NCI-H345 (cell line): ENCODE measurements at regions not wholly inside any gene's neighbourhood (a gene's known extent, or its start where the extent isn't known, plus 50 kb on each side); places are given as distances from the start of the nearest gene placed in this dataset.
"Not testable (repeated sequence)": the region's sequence is repeated elsewhere in the genome, so short reads cannot be mapped to it uniquely, and the experiment has no call there.

Experiments used
- DNase-seq: peaks from one replicate; lab custom pipeline; 2025; lab: John Stamatoyannopoulos, UW

DNA sequence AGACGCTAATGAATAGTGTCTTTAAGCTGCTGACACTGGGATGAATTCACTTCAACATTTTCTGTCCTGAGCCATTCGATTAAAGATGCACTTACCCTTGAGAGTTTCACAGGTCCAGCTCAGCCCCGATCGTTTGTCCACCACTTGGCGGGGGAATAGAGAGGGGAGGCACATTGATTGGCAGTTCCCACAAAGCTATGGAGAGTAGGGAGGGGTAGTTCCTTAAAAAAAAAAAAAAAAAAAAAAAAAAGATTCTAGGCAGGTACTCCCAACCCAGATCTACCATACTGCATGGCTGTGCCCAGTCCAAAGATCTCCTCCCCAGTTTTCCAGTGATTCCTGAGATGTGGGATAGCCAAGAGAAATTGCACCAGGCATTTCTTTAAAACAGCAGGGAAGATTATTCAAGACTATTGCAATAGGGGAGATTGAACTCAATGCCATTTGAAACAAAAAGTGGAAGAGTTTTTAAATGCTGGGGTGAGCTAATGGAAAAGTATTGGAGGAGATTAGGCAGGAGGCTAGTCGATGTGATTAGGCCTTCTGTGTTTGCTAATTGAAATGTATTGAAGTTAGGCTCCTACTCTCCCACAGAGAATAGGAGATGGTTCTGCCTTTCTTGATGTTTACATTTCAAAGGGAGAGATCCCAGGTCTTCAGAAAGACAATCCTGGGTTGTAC, 2217.4 kb upstream of the WWC1 start:
- no peak for DNase-seq

DNA sequence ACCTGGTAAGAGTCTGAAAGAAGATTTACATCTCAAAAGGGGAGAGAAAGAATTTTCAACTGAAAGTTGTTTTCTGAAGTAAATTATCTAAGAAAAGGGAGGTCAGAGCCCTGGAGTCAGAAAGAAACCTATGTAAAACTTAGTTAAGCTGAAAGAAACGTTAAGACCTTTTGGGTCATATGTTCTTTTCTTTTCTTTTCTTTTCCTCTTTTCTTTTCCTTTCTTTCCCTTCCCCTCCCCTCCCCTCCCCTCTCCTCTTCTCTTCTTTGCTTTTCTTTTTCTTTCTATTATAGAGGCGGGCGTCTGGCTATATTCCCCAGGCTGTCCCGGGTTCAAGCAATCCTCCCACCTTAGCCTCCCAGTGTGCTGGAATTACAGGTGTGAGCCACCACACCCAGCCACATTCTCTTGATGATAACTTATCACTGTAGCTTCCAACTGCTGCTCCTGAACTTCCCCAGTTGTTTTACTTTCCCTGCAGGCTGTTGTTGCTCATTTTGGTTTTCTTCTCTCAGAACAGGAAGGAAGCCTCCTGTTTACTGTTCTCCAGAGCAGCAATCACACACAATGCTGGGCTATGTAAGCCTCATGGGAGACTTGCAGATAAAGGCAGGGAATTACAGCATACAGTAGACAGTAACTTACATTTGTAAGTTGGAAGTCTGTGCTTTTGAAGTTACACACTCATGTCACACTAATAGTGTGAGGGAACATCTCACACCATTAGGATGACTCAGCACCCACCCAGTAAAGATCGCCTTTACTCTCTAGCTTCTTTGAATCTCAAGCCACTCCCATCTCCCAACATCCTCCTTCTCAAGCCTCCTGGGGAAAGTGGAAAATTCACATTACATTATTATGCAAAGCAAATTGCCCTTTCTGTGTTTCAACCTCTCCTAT, 2216.6 kb upstream of the WWC1 start:
- DNase-seq: no peak

DNA sequence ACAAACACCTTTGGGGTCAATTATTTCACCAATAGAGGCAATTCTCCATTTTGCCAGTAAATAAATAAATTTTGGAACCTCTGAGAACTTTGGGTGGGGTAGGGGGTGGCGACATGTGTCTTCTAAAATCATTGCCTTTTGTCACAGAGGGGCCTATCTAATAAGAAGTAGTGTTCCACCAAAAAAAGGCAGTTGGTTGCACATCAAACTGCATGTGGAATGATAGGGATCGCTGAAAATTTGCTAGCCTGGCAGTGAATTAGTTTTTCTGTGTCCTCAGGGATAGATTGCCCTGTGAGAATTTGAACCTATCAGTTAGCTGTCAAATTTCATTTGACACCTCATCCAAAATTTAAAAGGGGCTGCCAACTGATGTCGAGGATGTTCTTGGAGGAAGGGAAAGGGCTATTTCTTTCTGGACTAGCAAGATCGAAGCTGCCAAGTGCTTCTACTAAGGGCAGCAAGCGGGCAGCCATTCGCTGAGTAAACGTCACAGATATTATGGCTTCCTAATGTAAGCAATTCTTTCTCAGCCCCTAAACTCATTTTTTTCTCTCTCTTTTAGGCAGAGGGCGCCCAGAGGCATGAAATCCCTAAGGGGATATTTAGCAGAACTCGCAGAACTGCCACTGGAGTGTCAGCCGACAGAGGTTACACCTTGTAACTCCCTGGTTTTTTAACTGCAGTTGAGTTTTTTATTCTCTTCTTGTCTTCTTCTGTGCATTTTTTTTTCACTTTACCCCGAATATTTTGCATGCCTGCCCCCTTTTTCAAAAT, 2208.1 kb upstream of the WWC1 start:
- DNase-seq: no peak

DNA sequence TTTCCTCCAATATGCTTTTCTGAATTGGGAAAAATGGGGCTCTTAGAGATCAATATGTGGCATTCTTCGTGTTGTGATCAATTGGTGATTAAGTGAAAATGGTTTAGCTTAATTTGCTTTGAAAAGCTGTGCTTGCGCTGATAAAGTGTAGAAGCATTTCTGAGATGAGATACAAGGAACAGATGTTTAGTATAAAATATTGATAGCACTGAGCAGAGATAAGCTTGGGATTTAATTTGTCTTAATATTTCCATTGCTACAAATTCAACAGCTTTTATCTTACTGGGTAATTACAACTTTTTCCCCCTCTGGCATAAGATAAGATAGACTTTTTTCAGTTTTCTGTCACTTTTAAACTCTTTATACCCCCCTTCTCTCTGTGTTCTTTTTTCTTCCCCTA, 2204.9 kb upstream of the WWC1 start:
- no peak for DNase-seq

GRCh38 chr5:166088389-166089039, 2202.9 kb upstream of the WWC1 start:
- DNase-seq: no peak

GRCh38 chr5:166091931-166092330, 2199.5 kb upstream of the WWC1 start:
- no peak for DNase-seq

DNA sequence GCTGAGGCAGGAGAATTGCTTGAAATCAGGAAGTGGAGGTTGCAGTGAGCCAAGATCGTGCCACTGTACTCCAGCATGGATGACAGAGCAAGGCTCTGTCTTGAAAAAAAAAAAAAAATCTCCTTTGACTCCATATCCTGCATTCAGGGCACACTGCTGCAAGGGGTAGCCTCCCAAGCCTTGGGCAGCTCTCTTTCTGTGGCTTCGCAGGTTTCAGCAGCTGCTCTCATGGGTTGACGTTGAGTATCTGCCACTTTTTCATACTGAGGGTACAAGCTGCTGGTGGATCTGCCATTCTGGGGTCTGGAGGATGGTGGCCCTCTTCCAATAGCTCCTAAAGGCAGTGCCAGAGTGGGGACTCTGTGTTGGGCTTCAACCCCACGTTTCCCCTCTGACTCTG, 2198.1 kb upstream of the WWC1 start:
- DNase-seq: no peak

DNA sequence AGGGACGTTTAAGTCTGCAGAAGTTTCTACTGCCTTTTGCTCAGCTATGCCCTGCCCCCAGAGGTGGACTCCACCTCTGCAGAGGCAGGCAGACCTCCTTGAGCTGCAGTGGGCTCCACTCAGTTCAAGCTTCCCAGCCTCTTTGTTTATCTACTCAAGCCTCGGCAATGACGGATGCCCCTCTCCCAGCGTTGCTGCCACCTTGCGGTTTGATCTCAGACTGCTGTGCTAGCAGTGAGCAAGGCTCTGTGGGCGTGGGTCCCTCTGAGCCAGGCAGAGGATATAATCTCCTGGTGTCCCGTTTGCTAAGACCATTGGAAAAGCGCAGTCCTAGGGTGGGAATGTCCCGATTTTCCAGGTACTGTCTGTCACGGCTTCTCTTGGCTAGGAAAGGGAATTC, 2188.5 kb upstream of the WWC1 start:
- no peak for DNase-seq

GRCh38 chr5:166111021-166111420, 2180.4 kb upstream of the WWC1 start:
- DNase-seq: no peak

DNA sequence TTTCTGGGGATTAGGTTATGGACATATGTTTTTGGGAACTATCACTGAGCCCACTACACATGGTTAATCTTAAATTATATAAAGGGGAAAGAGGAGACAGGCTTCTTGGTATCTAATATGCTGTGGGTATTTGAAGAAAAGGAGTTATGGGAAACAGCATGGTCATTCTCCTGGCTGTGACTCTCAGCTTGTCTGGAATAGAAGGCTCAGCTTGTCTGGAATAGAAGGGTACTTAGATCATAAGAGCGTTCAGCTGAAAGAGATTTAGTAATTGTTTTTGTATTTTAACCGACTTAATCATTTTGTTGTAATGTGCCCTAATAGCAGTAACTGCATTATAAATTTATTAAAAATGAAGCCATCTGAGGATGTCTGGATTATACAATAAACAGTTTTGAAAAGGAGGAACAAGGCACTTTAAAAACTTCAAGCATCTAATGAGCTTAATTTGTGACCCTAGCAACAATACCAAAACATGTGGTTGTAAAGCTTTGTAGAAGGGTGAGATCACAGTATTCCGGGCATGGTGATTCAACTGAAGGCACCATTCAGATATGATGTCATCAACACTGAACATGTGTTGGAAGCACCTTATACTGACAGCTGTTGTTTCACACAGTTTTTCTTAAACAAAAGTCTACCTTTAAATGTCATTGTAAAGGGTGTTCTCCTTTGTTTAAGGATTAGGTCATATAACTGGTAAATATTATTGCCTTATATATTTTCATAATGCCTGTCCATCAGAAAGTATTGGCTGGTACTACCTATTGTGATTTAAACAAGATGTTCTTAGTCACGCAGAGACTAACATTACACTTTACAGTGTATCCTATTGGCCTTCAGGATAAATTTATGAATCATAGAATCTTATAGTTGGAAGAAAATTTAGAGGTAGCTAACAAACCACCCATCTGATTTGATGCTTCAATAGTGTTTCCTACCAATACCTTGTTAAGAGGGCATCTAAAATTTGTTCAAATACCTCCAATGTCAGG, 2174.1 kb upstream of the WWC1 start:
- no peak for DNase-seq

DNA sequence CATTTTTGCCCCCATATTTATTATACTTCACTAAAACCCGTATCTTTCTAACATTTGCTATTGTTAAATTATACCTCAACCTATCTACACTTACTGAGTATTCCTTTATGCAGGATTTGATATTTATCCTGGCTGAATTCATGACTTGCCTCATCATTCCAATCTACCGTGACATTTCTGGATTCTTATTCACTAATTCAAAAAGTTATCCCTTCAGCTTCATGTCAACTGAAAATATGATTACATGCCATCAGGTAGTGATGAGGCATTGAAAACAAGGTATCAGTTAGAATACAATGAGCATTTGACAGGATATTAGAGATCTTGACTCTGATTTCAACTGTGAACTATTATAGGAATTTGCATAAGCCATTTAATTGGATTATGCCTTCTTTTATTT, 2171.9 kb upstream of the WWC1 start:
- no peak for DNase-seq

GRCh38 chr5:166123717-166124116, 2167.7 kb upstream of the WWC1 start:
- DNase-seq: no peak

DNA sequence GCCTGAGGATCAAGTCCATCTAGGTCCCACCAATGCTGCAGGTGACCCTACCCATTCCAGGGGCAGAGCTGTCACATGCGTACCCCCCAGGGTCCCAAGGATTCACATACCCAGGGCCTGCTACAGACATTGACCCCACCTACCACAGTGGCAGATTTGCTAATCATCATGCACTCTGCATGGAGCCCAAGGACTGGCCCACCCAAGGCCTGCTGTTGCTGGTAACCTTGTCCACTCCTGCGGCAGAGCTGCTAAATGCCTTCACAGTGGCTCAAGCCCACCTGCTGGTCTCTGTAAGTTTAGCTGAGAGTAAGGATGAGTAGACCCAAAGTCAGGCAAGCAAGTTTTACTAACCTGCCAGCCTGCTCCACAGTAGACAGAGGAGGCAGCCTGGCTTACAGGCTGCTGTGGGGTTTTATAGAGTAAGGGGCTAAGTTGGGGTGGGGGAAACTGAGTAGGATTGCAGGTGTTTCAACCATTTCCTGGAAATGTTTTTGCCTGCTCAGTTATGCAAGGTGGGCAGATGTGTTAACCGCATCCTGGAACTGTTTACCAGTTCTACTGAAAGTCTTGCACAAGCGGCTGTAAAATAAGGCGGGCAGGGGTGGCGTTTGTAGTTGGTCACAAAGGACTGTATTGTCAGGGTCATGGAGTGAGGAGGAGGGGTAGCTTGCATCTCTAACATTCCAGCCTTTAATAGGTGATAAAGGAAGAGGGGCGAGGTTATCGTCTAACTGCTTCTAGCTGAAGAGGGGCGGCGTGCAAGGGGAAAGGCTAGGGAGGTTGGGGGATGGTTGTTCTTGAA, 2163.5 kb upstream of the WWC1 start:
- DNase-seq: no peak

DNA sequence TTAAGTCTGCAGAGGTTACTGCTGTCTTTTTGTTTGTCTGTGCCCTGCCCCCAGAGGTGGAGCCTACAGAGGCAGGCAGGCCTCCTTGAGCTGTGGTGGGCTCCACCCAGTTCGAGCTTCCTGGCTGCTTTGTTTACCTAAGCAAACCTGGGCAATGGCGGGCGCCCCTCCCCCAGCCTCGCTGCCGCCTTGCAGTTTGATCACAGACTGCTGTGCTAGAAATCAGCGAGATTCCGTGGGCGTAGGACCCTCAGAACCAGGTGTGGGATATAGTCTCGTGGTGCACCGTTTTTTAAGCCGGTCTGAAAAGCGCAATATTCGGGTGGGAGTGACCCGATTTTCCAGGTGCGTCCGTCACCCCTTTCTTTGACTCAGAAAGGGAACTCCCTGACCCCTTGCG, 2146.3 kb upstream of the WWC1 start:
- DNase-seq: not testable (repeated sequence)

DNA sequence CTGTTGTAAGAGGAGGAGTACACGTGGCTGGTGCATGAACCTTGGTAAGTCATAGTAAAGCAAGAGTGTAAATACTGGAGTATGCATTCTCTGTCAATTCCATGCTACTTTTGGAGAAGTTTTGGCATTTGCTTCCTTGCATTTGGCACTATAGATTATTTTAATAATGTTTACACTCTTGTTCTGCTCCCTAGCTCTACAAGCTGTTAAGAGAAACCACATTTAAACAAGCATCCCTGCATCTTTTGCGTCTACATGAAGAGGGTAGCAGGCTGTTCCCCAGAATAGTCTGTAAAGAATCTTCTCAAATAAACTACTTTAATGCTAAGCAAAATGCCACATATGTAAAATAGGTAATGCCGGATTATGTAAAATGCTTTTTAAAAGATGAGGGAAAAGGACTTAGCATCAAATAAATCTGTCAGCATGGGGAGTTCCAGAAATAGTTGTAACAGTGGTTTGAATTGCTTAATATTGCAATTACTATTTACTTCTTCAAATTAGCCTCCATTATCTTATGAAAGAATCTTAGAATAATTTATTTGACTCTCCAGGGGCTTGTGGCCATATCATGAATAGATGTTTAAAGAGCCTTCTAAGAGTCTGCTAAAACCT, 2127.3 kb upstream of the WWC1 start:
- DNase-seq: peak; percentile 18

DNA sequence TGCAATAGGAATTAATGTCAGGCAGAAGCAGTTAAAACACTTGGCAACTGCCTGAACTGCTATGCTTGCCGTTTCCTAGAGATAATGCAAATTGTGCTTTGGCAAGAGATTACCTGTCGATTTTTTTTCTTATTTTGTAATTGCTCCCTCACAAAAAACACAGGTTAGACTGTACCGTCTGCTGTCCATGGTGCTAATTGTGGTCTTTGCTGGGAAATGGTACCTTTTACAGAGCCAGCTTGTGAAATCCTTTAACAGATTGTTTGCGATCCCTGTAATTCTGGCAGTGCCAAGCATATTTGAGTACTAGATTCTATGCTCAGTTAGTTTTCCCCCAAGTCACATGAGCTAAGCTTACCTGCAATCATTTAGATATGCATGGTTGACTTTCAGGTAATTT, 2125.8 kb upstream of the WWC1 start:
- DNase-seq: peak; percentile 4

DNA sequence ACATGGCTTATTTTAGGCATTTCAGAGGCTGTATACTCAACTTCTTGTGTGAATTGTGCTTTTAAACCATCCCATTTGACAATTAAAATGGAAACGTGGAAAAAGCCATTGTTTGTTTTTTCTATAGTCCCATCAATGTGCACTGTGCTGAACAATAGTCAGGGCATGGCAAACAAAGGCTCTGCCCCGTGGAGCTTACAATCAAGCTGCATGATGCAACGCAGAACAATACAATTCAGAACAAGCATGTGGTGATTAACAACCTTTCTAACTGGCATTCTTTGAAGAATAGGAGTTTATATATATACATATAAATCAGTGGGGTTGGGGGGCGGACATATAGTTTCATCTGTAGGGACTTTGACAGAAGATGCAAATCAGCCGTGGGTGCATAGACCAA, 2125.4 kb upstream of the WWC1 start:
- DNase-seq: peak; percentile 56

GRCh38 chr5:166172597-166172996, 2118.8 kb upstream of the WWC1 start:
- DNase-seq: no peak

DNA sequence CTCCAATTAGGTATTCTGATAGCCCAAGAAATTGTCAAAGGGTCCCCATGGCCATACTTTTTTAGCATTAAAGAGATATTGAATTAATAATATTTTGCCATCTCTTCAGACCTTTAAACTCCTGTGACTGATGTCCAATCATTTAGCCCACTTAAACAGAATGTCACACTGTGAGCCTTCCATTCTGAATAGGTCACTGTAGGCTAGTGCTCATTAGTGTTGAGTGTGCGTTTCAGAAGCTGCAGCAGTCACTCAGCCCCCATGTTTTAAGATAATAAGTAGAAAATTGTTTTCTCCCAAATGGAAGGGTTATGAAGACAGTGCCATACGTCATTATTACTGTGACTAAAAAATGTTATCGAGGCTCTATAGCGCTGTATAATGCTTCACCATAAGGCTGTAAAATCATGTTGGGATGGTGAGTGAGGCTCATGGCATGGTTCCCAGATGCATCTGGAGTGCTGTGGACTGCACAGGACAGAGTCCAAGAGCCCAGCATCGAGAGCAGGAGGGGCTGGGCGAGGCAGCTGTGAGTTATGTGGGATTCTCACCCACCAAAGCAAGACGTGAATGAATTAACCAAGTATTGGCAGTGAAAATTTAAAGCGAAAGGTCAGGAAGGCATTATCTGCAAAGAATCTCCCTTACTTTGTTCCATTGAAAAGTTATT, 2112.9 kb upstream of the WWC1 start:
- DNase-seq: no peak
